Stimulated activated CD4-positive, alpha-beta T cell treated with anti-CD3 and anti-CD28 coated beads, Interleukin-15, amount 100 ng/mL, for 1 hour (primary cell): ENCODE measurements at regions not wholly inside any gene's neighbourhood (a gene's known extent, or its start where the extent isn't known, plus 50 kb on each side); places are given as distances from the start of the nearest gene placed in this dataset.
"Not testable (repeated sequence)": the region's sequence is repeated elsewhere in the genome, so short reads cannot be mapped to it uniquely, and the experiment has no call there.

Experiments
- DNase-seq, 2 donors: peaks; one replicate each; pipeline ENCODE4 v3.0.0-alpha.2; 2020; ENCODE audit warnings: low read depth in 1 of 2, low spot score in 1 of 2

GRCh38 chr7:106563466-106564150 lies 97.3 kb downstream of the CCDC71L start:
- no peak for DNase-seq

- no peak for DNase-seq
Measured at GRCh38 chr7:106562711-106563366, 98.1 kb downstream of the CCDC71L start.

DNA sequence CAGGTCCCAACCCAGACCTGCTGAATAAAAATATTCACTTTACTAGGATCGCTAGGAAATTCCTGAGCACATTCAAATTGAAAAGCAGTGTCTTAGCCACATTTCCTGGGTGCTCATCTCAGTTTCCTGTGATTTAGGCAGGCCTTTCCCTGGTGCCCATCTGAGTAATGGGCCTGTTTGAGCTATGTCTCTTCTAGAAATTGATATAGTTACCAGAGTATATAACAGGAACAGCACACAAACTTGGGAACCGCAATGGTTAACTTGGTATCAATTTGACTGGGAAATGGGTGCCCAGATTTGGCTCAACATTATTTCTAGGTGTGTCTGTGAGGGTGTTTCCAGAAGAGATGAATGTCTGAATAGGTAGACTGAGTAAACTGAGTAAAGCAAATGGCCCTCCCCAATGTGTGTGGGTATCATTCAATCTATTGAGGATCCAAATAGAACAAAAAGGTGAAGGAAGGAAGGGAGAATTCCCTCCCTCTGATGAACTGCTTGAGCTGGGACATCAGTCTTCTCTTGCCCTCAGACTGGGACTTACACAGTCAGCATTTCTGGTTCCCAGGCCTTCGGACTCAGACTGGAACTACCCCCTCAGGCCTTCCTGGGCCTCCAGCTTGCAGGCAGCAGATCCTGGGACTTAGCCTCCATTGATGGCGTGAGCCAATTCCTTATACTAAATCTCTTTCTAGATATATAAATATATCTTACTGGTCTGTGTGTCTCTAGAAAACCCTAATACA lies 99.1 kb downstream of the CCDC71L start:
- no peak for DNase-seq

DNA sequence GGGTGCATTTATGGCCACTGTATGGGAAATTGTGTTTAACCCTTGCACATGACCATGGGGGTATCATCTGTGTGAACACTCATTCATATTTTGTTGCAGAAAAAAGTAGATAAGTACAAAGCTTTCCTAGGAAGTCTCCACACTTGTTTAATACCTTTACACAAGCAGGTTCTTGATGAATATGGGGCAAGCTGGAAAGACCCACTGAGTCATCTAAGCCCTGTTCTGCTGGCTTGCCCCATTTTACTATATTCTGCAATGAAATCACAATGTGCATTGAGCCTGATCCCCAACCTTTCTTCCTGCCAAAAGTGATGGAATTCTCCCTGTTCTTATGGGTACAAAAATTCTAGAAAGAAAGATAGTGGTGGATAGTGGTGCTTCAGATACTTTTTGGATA lies 99.8 kb downstream of the CCDC71L start:
- DNase-seq, result no peak

DNA sequence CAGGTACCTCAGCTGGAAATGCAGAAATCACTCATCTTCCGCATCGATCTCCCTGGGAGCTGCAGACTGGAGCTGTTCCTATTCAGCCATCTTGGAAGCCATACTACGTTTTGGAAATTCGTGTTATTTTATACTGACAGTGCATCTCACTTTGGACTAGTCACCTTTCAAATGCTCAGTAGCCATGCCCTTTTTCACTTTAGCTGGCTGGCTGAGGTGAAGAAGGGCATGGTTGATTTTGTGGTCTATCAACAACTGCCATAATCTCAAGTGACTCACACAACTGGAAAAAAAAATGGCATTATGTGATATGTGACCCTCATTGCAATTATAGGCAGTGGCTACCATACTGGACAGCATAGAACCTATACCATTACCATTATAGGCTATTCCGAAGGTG lies 100.5 kb downstream of the CCDC71L start:
- no peak for DNase-seq

GRCh38 chr7:106556244-106556643 lies 104.7 kb downstream of the CCDC71L start:
- not testable (repeated sequence) for DNase-seq

- DNase-seq, result not testable (repeated sequence)
Measured at GRCh38 chr7:106554623-106555022, 106.3 kb downstream of the CCDC71L start.

GRCh38 chr7:106553446-106553836 lies 107.5 kb downstream of the CCDC71L start:
- DNase-seq, result no peak

DNA sequence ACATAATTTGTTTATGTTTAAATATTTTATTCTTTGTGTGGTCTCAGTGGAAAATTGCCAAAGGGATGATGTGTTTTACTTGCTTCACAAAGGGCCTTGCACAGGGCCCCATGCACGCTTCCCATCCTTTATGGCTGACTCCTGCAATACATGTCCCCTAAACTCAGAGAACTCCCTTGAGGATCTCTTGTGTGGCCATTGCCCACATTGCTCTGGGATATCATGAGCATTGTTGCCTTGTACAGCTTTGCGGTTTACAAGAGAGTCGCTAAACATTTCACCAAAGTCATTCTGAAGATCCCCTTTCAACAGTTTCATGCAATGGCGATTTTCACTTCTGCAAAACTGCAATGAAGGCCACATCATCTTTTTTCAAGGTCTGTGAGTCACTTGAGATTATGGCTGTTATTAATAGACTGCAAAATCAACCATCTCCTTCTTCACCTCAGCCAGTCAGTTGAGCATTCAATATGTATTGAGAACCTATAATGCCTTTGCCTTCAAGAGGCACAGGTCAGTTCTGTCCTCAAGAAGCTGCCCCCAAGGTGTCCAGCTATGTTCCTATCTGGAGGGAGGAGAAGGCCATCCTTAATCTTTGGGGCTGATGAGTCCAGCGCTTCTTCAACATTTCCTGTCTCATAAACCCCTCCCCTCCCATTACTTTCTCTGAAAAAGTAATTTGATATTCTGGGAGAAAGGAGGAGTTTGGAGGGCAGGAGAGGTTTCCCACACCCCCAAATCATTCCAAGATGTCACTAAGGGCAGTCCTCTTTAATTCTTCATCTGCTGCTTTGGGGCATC lies 108.1 kb downstream of the CCDC71L start:
- no peak for DNase-seq

DNA sequence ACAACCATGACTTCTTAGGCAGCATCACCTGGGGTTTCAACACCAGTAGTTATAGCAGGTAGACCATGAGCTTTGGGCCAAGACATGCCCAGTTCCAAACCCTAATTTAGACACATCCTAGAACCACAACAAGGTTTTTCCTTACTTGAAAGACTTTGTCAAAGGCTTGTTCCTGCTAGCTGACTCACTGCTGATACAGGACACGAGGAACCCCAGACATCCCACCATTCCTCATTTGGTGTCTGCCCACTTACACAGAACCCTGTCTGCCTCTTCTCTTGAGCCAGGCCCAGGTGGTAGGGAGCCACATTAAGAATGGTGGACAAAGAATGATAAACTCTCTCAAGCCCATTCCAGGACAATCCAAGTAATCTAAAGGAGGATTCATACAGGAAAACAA lies 109.0 kb downstream of the CCDC71L start:
- DNase-seq, result no peak

DNA sequence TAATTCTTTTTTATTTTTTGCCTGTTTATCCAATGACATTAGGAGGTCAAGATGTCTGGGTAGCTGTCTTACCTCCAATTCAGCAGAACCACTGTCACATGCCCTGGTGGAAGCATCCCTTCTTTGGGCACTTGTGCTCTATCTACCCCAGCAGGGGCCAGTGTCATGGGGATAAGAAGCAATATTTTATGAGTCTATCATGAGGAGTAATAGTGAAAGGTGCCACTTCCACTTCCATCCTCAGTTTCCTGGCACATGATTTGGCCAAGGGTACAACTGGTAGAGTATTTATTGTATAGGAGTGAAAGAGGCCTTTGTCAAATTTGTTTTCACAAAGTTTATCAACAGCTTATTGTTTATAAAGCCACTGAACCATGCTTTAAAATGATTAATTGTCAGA lies 112.5 kb downstream of the CCDC71L start:
- no peak for DNase-seq

GRCh38 chr7:106545275-106545674 lies 115.7 kb downstream of the CCDC71L start:
- no peak for DNase-seq

DNA sequence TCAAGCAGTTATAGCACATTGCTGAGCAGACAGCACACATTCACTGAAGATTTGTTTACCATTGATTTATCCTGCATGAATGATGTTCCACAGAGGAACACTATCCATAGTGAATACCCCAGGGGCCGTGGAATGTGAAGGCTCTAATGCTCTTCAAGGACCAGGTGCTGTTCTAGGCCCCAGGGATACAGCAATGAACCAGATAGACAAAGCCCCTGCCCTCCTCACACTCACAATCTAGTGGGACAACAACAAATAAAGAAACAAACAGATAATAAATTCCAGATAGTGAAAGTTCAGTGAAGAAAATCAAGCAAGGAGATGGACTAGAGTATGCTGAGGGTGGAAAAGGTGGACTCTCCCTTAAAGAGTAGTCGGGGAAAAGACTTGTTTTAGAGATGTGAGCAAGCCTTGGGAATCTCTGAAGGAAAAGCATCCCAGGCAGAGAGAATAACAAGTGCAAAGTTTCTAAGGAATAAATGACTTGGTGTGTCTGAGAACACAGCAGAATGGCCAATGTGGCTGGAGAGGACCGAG lies 117.7 kb downstream of the CCDC71L start:
- no peak for DNase-seq

DNA sequence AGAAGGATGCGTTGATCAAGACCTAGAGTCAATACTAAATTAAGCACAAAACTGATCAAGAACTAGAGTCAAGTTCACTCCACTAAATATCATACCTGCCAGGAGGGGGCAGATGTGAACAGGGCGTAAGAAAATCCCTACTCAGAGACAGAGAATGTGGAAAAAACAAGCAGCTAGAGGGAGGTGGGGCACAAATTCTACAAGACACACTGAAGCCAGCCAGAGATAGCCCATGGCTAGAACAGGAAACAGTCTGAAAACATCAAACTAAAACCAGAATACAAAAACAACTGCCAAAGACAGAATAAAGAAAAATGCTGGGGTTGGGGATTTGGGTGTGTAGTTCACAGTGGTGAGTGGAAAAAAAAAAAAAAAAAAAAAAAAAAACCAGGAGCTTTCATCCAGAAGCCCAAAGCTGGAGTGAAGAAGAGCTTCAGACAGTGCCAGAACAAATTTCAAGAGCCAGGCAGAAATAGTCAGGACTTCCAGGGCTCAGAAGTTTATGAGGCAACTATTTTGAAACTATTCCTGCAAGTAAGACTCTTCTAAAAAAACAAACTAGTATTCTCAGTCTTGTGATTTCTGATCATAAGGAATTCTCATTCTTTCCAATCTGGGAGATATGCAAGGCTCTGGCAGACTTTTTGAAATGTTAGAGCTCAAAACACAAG lies 118.3 kb downstream of the CCDC71L start:
- no peak for DNase-seq

- no peak for DNase-seq
Measured at GRCh38 chr7:106538638-106539037, 122.3 kb downstream of the CCDC71L start.

- no peak for DNase-seq
Measured at GRCh38 chr7:106537119-106537518, 123.8 kb downstream of the CCDC71L start.

GRCh38 chr7:106536079-106536478 lies 124.9 kb downstream of the CCDC71L start:
- no peak for DNase-seq

GRCh38 chr7:106535234-106535932 lies 125.6 kb downstream of the CCDC71L start:
- DNase-seq, result no peak

DNA sequence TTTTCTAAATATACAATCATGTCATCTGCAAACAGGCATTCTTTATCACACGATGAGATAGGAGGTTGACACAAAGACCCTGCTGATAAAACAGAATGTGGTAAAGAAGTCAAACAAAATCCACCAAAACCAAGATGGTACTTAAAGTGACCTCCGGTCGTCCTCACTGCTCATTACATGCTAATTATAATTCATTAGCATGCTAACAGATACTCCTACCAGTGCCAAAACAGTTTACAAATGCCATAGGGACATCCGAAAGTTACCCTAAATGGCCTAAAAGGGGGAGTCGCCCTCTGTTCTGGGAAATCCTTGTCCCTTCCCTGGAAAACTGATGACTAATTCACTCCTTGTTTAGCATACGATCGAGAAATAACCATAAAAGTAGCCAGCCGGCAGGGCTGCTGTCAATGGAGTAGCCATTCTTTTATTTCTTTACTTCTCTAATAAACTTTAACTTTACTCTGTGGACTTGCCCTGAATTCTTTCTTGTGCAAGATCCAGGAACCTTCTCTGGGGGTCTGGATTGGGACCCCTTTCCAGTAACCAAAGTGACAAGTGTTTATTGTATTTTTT lies 126.6 kb downstream of the CCDC71L start:
- no peak for DNase-seq

DNA sequence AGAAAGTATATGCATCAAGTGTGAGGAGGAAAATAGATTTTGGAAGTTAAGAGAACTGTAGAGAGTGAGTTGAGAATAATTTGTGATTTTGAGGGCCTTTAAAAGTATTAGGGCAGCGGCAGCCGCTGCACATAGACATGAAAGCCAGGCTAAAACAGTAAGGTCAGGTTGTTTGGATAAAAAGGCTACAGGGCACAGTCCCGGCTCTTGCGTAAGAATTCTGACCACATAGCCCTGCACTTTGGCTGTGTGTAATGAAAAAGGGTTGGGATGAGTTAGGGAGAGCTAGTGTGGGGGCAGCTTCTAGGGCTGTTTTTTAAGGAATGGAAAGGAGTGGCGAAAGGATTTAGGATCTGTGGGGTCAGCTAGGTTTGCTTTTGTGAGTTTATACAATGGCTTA lies 130.8 kb downstream of the CCDC71L start:
- DNase-seq, result not testable (repeated sequence)
